Occipital lobe (tissue), 1 donor: ENCODE measurements at regions not wholly inside any gene's neighbourhood (a gene's known extent, or its start where the extent isn't known, plus 50 kb on each side); places are given as distances from the start of the nearest gene placed in this dataset.
A peak's percentile ranks its signal among the peaks of the same experiment; 100 is the strongest.

Experiments
- DNase-seq: peaks from one replicate; lab custom pipeline; 2025; lab: John Stamatoyannopoulos, UW

DNA sequence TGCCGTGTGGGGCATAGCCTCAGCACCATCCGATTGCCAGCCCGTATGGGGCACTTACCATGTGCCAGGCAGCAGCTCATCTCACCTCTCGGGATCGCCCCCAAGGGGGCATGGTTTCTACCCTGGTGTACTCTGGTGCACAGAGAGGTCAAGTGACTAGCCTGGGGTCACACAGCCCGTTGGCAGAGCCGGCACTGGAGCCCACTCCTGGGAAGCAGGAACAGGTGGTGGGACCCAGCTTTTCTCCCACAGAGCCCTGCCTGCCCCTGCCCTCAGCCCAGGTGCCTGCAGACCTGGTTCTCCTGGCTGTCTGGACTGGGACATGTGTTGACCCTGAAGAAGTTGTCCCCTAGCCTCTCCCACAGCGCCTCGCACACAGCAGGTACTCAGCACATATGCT lies 141.8 kb upstream of the CIBAR2 start:
- DNase-seq, result no peak

DNA sequence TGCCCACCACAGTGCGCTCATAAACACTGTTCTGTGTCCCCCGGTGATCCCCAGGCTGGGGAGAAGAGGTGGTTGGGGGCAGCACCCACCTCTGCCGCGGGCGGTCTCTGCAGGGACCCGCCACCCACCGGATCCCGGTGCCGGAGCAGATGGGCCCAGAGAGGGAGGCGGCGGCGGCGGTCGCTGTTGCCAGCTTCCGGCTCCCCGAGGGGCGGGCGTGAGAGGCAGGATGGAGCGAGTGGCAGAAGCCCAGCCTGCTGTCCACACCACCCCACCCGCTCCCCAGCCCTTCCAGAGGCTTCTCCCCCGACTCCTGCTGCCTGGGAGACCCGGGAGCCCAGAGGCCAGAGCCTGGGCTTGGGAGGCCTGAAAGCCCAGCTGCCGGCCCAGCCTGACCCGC lies 142.6 kb upstream of the CIBAR2 start:
- DNase-seq, result no peak

DNA sequence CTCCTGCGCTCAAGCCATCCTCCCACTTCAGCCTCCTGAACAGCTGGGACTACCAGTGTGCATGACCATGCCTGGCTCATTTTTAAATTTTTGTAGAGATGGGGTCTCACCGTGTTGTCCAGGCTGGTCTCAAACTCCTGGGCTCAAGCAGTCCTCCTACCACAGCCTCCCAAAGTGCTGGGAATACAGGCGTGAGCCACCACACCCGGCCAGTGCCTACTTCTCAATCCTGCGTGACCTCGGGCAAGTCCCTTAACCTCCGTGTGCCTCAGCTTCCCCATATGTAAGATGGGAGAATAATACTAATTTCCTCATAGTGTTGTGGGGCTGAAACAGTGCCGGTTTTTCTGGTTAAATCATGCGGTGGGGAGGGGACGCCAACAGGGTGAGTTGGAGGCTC lies 143.5 kb upstream of the CIBAR2 start:
- no peak for DNase-seq

DNA sequence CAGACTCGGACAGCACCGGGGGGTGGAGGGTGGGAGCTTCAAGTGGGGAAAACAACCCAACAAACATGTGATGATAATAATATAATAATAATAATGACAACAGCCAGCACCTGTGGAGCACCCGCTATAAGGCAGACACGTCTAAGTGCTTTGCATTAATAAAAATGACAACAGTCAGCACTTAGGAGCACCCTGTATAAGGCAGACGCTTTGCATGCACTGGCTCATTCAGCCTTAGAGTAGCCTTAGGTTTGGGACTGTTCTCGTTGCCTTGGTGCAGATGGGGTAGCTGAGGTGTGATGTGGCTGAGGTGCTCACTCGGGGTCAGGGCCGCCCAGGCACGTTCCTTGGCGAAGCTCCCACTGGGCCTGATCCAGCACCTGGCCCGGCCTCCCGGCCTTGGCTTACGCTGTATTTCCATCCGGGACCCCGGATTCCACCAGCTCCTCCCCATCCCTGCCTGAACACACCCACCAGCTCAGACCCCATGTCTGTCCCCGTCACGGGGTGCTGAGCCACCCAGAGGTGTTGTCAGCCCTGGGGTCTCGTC lies 144.0 kb upstream of the CIBAR2 start:
- DNase-seq, result no peak

DNA sequence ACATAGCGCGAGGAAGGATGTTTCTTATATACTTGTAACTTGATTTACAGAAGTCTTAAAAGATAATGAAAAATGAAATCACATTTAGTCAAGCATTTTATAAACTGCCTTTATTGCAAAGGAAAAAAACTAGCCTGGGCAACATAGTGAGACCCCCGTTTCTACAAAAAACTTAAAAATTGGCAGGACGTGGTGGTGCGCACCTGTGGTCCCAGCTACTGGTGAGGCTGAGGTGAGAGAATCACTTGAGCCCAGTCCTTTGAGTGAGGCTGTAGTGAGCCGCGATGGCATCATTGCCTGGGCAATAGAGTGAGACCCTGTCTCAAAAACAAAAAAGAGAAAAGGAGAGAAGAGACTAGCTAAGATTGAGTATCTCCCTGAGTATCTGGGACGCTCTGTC lies 145.2 kb upstream of the CIBAR2 start:
- DNase-seq, result no peak

DNA sequence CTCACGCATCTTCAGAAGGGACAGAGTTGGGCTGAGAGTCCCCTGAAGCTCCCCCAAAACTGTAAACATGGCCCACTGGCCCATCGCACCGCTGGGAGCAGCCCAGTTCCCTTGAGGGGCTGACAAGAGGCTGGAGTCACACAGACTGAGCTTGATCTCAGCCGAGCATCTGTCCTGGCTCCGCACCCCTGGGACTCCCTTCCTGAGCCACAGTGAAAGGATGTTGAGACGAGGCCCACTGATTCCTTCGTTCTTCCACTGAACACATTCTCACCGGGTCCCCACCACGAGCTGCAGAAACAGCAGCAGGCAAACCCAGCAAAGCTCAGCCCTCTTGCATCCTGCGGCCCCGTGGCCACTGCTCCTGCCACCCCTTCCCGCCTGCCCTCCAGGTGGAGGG lies 145.9 kb upstream of the CIBAR2 start:
- DNase-seq, result no peak

DNA sequence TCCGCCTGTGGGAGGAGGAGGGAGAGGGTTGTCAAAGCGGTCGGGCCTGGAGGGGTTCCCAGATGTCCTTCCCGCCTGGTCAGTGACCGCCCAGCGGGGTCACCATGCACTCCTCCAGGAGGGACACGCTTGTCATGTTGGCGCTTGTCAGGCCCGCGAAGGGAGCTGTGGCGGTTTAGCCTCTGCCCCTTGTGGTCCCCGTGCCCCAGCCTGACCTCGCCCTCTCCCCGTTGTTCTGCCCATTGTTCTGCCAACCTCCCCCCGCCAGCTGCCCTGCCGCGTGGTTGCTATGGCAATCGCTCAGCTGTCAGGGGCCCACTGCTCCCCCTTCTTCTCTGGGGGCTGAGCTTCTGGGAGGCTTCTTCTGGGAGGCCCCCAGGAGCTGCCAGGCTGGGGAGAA lies 146.4 kb upstream of the CIBAR2 start:
- no peak for DNase-seq

DNA sequence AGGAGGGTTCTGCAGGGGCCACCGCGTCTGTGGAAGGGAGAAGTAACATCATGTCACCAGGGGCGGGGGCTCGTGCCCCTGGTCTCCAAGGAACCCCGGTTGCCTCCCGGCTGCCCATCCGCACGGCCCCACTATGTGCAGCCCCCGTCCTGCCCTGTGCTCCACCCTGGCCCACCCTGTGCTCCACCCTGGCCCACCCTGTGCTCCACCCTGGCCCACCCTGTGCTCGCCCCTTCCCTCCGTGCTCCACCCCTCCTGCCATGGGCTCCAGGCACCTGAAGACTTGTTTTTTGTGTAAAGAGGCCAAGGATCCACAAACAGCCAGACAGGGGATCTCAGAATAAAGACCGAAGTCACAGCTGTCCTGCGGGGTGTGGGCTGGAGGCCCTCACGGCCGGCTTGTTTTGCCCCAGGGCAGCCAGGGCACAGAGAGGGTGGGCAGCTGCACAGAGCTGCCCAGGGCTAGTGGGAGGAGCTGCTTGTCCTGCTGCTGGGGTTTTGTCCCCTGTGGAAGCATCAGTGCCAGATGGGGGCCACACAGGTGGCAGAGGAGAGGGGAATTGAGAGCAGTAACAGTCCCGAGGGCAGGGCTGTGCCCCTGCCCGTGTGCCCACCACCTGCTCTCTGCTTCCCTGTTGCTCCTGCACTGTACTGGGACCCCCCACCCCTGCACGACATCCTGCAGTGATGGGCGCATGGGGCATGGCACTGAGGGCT lies 147.0 kb upstream of the CIBAR2 start:
- no peak for DNase-seq

DNA sequence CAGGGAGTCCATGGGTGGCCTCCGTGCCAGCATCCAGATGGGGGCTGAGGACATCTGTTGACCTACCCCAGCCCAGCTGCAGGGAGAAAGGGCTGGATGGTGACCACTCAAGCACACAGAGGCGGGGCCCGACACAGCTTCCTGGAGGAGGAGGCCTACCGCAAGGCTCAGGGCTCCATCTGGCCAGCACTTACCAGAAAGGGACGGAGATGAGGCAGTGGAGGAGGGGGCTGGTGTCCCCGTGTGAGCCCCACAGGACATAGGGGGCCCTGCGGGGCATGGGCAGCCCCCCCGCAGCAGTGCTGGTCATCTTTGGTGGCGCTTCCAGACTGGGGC lies 147.5 kb upstream of the CIBAR2 start:
- no peak for DNase-seq

DNA sequence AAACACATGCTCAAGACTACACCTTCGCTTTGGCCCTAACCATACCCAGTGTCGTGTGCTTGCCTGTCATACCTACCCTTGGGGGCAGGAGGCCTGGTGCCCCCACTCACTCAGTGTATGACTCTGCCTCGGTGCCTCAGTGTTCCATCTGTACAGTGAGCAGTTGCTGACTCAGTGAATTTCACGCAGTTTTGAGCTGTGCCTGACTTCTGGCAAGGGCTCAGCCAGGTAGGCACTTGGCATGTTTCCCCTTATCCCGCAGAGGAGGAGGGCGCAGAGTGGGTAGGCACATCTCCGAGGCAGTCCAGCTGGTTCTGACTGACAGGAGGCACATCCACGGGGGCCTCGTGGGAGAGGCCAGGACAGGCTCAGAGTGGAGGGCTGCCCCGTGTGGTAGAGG lies 148.9 kb upstream of the CIBAR2 start:
- no peak for DNase-seq

DNA sequence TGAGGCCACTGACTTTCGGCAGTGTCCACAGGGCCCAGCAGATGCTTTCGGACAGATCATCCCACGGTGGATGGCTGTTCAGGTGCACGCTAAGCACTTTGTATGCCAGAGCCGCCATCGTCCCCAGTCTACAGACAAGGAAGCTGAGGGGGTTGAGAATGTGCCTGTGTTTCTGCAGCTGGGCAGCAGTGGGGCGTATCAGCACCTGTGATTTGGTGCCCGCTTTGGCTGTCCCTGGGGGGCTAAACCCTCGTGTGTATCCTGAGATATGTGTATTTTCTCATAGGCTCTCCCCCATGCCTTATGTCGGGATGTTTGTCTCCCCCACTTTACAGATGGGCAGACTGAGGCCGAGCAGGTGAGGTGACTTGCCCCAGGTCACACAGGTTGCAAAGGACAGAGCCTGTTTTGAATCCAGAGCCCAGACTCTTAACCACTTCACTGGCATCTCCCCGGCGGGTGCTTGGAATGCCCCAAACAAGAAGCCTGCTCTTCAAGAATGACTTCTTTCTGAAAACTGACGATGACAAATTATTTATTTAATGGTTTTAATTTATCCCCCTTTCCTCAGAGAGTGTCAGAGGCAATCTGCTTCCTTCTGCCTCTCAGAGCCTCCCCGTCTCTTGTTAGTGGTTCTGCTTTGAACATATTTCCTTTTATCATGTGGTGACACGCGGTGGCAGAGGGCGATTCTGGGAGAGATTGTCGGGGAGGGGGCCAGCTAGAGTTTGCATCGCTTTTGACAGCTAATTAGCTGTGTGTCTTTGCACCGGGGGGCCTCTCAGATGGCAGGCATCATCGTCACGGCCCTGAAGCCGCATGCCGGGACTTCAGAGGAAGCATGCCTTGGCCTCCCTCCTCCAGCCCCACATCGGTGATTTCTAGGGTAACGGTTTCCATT lies 149.6 kb upstream of the CIBAR2 start:
- DNase-seq, result no peak

DNA sequence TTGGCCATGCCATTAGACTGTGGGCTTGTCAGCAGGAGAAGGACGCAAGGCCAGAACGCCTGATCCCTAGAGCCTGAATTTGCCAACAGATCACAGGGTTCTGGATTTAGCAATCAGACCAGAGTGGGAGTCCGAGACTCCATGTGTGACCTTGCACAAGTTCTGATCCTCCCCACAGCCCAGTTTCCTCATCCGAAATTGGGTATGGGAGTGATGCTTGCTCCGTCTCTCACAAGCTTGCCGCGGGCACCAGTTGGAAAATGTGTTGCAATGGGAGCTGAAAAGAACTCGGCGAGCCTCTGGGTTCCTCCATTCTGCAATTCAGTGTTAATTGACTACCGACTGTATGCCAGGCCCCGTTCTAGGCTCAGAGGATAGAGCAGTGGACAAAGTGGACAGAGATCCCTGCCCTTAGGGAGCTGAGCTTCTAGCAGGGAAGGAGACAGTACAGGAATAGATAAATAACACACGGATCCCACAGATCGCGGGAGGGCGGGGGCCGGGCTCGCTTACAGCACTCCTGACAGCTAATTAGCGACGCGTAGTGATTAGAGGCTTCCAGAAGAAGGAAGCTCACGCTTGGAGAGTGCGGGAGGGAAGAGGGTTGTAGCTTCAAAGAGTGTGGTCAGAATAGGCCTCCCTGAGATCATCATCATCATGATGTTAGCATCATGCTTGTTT lies 150.4 kb upstream of the CIBAR2 start:
- no peak for DNase-seq

DNA sequence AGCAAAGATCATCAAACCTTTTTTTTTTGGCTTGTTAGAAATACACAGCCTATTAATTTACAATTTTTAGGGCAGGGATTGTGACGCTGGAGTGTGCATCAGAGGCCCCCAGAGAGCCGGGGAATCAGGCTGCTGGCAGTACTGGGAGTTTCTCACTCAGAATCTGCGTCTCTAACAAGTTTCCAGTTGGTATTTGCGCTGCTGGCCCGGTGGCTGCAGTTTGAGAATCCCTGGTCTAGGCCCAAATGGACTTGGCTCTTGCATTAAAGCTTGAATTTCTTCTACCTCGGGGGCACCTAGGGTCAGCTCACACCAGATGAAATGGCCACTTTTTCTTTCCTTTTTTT lies 150.9 kb upstream of the CIBAR2 start:
- no peak for DNase-seq

DNA sequence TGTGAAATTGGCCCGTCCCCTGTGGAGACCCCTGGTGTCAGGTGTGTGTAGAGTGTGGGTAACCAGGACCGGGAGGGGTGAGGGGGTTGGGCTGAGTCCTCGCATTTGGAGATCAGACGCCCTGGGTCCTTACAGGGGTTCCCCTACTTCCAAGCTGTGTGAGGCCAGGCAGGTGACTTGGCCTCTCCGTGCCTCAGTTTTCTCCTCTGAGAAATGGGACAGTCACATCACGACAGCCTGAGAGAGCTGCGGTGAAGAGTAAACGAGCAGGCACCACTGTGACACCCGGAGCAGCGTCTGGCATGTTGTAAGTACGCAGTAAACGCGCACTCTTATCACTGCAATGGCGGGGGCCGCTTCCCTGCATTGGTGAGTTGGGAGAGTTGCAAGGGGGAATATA lies 152.5 kb upstream of the CIBAR2 start:
- DNase-seq, result no peak

DNA sequence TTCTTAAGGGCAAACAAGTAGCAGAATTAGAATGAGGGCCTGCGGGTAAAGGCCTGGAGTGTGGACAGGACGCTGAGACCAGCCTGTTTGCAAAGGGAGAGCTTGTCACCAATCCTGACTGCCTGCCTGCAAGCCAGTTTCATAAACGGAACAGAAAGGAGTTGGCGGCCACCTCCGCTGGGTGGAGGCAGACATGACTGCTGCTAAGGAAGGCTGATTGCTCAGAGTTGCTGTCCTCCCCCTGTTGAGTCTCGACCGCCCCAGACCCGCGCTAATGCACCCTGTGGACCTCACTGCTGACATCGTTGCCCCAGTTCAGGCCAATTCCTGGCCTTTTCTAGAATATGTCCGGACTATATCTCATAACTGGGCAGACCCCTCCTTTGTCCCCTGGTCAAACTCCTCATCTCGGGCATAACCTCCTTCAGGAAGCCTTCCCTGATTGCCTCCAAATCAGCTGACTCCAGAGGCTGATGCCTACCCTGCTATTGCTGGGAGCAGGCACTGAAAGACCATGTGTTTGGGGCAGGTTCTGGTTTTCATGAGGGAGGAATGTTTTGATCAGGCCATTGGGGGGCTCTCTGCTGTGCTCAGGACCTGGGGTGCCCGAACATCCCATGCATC lies 153.0 kb upstream of the CIBAR2 start:
- DNase-seq, result peak; percentile 29

DNA sequence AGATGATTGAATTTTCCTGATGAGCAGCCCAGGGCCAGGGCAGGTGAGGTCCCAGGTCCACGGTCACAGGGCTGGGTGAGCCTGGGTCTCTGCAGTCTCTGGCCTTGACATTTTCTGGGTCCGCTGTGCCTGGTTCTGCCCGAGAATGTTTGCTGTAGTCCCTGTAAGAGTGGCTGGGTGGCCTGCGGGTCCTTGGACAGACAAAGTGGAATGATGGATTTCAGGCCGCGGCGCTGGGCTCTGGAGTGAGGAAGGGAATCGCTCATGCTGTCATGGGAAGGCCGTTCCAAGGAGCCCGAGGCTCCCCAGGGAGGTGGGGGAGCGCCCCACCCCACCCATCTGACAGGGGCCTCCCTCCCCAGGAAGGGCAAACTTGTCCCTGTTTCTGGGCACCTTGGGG lies 153.5 kb upstream of the CIBAR2 start:
- DNase-seq, result no peak

DNA sequence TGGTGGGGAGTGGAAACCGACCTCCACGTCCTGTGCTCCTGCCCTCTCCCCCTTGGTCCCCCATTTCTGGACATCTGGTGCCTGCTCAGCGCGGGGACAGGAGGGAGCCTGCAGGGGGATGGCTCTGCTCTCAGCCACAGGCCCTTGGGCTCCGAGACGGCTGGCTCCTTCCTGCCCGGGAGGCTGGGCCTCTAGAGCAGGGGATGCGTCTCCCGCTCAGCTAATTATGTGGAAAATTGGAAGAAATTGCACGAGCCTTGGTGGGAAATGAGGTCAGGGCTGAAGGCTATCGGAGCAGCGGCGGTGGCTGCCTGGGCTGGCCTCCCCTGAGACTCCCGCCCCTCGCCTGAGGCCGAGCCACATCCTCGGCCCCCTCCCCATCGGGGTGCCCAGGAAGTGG lies 154.6 kb upstream of the CIBAR2 start:
- DNase-seq, result no peak

DNA sequence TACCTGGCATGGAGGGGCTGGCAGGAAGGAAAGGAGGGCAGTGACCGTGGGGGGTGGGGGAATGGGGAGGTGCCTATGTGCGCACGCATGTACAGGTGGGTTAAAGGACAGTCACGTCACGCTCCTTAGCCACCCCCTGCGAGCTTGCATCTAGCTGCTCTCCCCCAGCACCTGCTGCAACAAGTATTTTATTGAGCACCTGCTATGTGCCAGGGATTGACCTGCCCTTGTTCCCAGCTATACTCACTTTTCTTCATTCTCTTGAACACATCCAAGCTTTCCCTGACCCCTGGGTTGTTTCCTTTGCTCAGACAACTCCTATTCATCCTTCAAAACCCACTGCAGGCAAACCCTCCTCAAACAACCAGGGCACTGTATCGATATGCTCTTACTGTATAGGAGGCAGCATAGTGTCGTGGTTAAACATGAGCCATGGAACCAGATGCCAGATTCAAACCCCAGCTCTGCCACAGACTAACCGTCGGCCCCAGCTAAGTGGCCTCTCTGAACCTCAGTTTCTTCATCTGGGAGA lies 155.2 kb upstream of the CIBAR2 start:
- no peak for DNase-seq

DNA sequence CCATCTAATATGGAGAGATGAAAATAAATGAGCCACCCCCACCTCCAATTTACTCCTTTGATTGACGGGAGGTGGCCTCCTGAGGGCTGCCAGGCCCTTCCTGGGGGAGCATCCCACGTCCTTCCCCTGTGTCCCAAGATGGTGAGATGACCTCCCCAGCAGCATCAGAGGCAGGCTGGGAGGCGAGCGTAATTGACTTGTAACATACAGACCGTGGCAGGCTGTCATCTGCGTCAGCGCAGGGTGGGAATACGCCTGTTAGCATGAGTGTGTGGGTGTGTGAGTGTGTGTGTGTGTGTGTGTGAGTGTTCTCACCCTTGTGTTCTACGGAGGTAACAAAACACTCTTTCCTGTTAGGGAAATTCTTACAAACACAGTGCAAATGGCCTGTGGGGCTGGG lies 156.9 kb upstream of the CIBAR2 start:
- no peak for DNase-seq

DNA sequence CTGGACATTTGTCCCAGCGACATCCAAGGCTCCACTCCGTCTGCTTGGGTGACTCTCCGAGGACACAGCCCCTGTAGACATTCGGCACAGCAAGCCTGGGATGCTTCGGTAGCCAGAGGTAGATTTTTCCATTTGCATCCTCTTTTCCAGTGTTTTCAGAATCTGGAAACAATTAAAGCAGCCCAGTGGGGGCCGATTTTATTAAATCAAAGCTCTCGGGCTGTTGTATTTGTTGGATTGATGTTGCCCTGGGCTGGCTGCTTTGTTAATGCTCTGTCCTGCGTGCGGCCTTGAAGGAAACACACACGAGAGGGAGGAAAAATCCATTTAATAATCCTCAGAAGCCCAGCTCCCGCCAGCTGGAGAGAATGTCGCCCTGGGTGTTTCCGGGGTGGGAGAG lies 158.1 kb upstream of the CIBAR2 start:
- no peak for DNase-seq

DNA sequence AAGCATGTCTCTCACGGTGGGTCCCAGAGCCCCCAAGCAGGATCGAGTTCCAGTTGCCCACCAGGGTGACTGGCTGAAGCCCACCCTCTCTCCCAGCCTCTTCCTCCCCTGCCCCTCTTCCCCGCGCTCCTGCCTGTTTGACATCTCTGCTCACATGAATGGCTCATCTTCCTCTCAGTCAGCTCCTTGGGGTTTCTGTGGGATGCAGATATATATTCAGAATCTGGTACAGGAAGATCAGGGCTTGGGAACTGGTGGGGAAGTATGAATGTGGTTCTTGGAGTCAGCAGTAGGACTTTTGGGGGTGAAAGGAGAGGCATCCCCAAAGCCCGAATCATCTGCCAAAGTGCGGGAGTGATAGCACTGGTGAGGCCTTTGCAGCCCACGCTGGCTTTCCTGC lies 158.9 kb upstream of the CIBAR2 start:
- no peak for DNase-seq

DNA sequence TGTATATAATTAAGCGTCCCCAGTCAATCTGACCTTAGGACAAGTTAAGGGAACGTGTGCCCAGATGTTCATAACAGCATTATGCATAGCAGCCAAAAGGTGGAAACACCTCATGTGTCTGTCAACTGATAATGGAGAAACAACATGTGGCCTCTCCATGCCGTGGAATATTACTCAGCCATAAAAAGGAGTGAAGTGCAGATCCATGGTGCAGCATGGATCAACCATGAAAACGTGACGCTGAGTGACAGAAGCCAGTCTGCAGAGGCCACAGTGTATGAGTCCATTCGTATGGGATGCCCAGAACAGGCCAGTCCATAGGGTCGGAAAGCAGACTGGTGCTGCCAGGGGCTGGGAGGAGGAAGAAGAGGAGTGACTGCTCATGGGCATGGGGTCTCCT lies 161.0 kb upstream of the CIBAR2 start:
- no peak for DNase-seq
